ENCODE measurements at regions not wholly inside any gene's neighbourhood (a gene's known extent, or its start where the extent isn't known, plus 50 kb on each side); places are given as distances from the start of the nearest gene placed in this dataset.
"Not testable (repeated sequence)": the region's sequence is repeated elsewhere in the genome, so short reads cannot be mapped to it uniquely, and the experiment has no call there.

DNA sequence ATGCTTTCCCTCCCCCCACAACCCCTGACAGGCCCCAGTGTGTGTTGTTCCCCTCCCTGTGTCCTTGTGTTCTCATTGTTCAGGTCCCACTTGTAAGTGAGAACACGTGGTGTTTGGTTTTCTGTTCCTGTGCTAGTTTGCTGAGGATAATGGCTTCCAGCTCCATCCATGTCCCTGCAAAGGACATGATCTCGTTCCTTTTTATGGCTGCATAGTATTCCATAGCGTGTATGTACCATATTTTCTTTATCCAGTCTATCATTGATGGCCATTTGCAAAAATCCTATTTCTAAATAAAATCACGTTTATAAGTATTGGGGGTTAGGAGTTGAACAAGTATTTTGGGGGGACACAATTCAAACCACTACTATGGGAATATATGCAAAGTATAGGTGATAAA is 69.5 kb upstream of the TNP1 start:
- TF ChIP-seq CTCF (IDR thresholded peaks at IDR 0.05); EZH2 (IDR thresholded peaks at IDR 0.05; ENCODE audit: borderline replicate concordance, insufficient read depth, low read depth, low read length, poor library complexity, severe bottlenecking): not testable (repeated sequence)
